Limb (tissue), 2 donors: ENCODE measurements at regions not wholly inside any gene's neighbourhood (a gene's known extent, or its start where the extent isn't known, plus 50 kb on each side); places are given as distances from the start of the nearest gene placed in this dataset.

ENCODE experiments used
- DNase-seq, 2 donors: peaks; one replicate each; pipeline ENCODE4 v3.0.0-alpha.2; 2016; ENCODE audit errors: extremely low spot score in 2 of 2

- DNase-seq: no peak
Measured at GRCh38 chr3:111311709-111312235, 230.2 kb upstream of the CD96 start.

GRCh38 chr3:111314181-111314873, 227.7 kb upstream of the CD96 start:
- DNase-seq: peak in 1 of 2 donors; percentile 21

- DNase-seq: peak in 1 of 2 donors; percentile 40
Measured at GRCh38 chr3:111314898-111315297, 227.1 kb upstream of the CD96 start.

- peak in 1 of 2 donors; percentile 60 for DNase-seq
Measured at GRCh38 chr3:111315930-111316587, 225.9 kb upstream of the CD96 start.

- no peak for DNase-seq
Measured at GRCh38 chr3:111318289-111318688, 223.7 kb upstream of the CD96 start.

- DNase-seq: no peak
Measured at GRCh38 chr3:111319598-111319997, 222.4 kb upstream of the CD96 start.

- peak in 1 of 2 donors; percentile 13 for DNase-seq
Measured at GRCh38 chr3:111321786-111322185, 220.2 kb upstream of the CD96 start.

- no peak for DNase-seq
Measured at GRCh38 chr3:111323019-111323418, 219.0 kb upstream of the CD96 start.

- DNase-seq: no peak
Measured at GRCh38 chr3:111324151-111324550, 217.8 kb upstream of the CD96 start.

GRCh38 chr3:111324645-111325044, 217.4 kb upstream of the CD96 start:
- DNase-seq: no peak

- no peak for DNase-seq
Measured at GRCh38 chr3:111325160-111325718, 216.8 kb upstream of the CD96 start.

- DNase-seq: no peak
Measured at GRCh38 chr3:111326144-111326995, 215.6 kb upstream of the CD96 start.

- DNase-seq: no peak
Measured at GRCh38 chr3:111331306-111331705, 210.7 kb upstream of the CD96 start.

GRCh38 chr3:111331912-111332311, 210.1 kb upstream of the CD96 start:
- no peak for DNase-seq

- peak; percentile 35 to 59 for DNase-seq
Measured at GRCh38 chr3:111332488-111333080, 209.4 kb upstream of the CD96 start.

- DNase-seq: no peak
Measured at GRCh38 chr3:111333642-111334041, 208.4 kb upstream of the CD96 start.

GRCh38 chr3:111335512-111336303, 206.3 kb upstream of the CD96 start:
- no peak for DNase-seq

- DNase-seq: no peak
Measured at GRCh38 chr3:111336511-111336910, 205.5 kb upstream of the CD96 start.

- peak; percentile 51 for DNase-seq
Measured at GRCh38 chr3:111338059-111338698, 203.8 kb upstream of the CD96 start.

- no peak for DNase-seq
Measured at GRCh38 chr3:111339017-111339416, 203.0 kb upstream of the CD96 start.
